ENCODE measurements at regions not wholly inside any gene's neighbourhood (a gene's known extent, or its start where the extent isn't known, plus 50 kb on each side); places are given as distances from the start of the nearest gene placed in this dataset.

- H3K9me3 ChIP-seq (ENCODE audit: control insufficient read depth, insufficient read depth, low read length), result no peaks in the 10 kb centered on the region
- no peak overlapping the region for H3K9ac ChIP-seq (ENCODE audit: low read depth, low read length)
- no peak overlapping the region for H3K4me3 ChIP-seq (ENCODE audit: low read depth, low read length)
- H3K36me3 ChIP-seq (ENCODE audit: control insufficient read depth, insufficient read depth, low read length), result no peaks in the 10 kb centered on the region
- H3K27ac ChIP-seq (ENCODE audit: low read depth, low read length), result no peak overlapping the region
- H3K27me3 ChIP-seq (ENCODE audit: control insufficient read depth, insufficient read depth, low read length), result peaks cover 10% of the 10 kb centered on the region
- no peaks in the 10 kb centered on the region for H3K4me1 ChIP-seq (ENCODE audit: control insufficient read depth, insufficient read depth, low read length)
Measured at GRCh38 chr2:38509947-38510326, 92.8 kb downstream of the HNRNPLL start.

DNA sequence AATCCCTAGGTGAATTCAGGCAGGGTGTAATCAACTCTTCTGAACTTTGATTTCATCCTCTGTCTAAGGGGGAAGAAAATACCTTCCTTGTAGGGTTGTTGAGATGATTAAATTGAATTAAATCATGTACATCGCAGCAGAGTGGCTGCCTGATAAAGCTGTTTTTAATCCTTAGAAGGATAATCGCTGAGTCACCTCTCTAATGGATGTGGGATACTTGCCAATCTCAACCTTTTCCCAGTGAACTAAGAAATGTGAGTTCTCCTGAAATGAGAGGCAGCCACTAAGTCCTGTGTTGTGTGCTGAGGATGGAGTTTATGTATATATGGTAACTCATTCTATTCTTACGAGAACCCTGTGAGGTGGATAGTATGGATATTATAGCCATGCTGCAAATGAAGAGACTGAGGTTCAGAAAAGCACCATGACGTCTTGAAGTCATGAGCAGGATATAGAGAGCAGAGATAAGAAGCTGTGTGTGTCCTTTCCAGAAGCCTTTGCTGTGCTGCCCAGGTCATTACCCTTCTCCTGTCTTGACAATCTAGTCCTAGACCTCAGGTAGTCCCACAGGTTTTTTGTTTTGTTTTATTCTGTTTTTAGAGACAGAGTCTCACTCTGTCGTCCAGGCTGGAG, 93.3 kb downstream of the HNRNPLL start:
- Histone ChIP-seq H3K4me1 (ENCODE audit: control insufficient read depth, insufficient read depth, low read length) (peaks cover 2% of the 10 kb centered on the region), H3K9me3 (ENCODE audit: control insufficient read depth, insufficient read depth, low read length) (no peaks in the 10 kb centered on the region), H3K9ac (ENCODE audit: low read depth, low read length) (no peak overlapping the region), H3K27ac (ENCODE audit: low read depth, low read length) (no peak overlapping the region), H3K4me3 (ENCODE audit: low read depth, low read length) (no peak overlapping the region), H3K36me3 (ENCODE audit: control insufficient read depth, insufficient read depth, low read length) (no peaks in the 10 kb centered on the region), H3K27me3 (ENCODE audit: control insufficient read depth, insufficient read depth, low read length) (peaks cover 10% of the 10 kb centered on the region)

- H3K9me3 ChIP-seq (ENCODE audit: control insufficient read depth, insufficient read depth, low read length), result no peaks in the 10 kb centered on the region
- no peaks in the 10 kb centered on the region for H3K36me3 ChIP-seq (ENCODE audit: control insufficient read depth, insufficient read depth, low read length)
- H3K27me3 ChIP-seq (ENCODE audit: control insufficient read depth, insufficient read depth, low read length), result peaks cover 10% of the 10 kb centered on the region
- peaks cover 7% of the 10 kb centered on the region for H3K4me1 ChIP-seq (ENCODE audit: control insufficient read depth, insufficient read depth, low read length)
- H3K27ac ChIP-seq (ENCODE audit: low read depth, low read length), result no peak overlapping the region
- no peak overlapping the region for H3K4me3 ChIP-seq (ENCODE audit: low read depth, low read length)
- no peak overlapping the region for H3K9ac ChIP-seq (ENCODE audit: low read depth, low read length)
Measured at GRCh38 chr2:38508311-38509039, 94.3 kb downstream of the HNRNPLL start.

DNA sequence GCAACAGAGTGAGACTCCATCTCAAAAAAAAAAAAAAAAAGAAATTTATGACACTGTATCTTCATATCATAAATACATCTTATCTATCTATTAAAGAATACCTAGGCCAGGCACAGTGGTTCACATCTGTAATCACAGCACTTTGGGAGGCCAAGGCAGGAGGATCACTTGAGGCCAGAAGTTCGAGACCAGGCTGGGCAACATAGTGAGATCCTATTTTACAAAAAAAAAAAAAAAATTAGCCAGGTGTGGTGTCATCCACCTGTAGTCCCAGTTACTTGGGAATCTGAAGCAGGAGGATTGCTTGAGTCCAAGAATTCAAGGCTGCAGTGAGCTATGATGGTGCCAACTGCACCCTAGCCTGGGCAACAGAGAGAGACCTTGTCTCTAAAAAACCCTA, 95.0 kb downstream of the HNRNPLL start:
- Histone ChIP-seq H3K9me3 (ENCODE audit: control insufficient read depth, insufficient read depth, low read length) (no peaks in the 10 kb centered on the region), H3K4me3 (ENCODE audit: low read depth, low read length) (no peak overlapping the region), H3K36me3 (ENCODE audit: control insufficient read depth, insufficient read depth, low read length) (no peaks in the 10 kb centered on the region), H3K27ac (ENCODE audit: low read depth, low read length) (no peak overlapping the region), H3K9ac (ENCODE audit: low read depth, low read length) (no peak overlapping the region), H3K27me3 (ENCODE audit: control insufficient read depth, insufficient read depth, low read length) (peaks cover 10% of the 10 kb centered on the region), H3K4me1 (ENCODE audit: control insufficient read depth, insufficient read depth, low read length) (peaks cover 7% of the 10 kb centered on the region)

- peaks cover 10% of the 10 kb centered on the region for H3K27me3 ChIP-seq (ENCODE audit: control insufficient read depth, insufficient read depth, low read length)
- no peak overlapping the region for H3K4me3 ChIP-seq (ENCODE audit: low read depth, low read length)
- no peak overlapping the region for H3K27ac ChIP-seq (ENCODE audit: low read depth, low read length)
- no peak overlapping the region for H3K9ac ChIP-seq (ENCODE audit: low read depth, low read length)
- H3K36me3 ChIP-seq (ENCODE audit: control insufficient read depth, insufficient read depth, low read length), result no peaks in the 10 kb centered on the region
- H3K4me1 ChIP-seq (ENCODE audit: control insufficient read depth, insufficient read depth, low read length), result peaks cover 7% of the 10 kb centered on the region
- H3K9me3 ChIP-seq (ENCODE audit: control insufficient read depth, insufficient read depth, low read length), result no peaks in the 10 kb centered on the region
Measured at GRCh38 chr2:38505779-38506178, 96.9 kb downstream of the HNRNPLL start.

DNA sequence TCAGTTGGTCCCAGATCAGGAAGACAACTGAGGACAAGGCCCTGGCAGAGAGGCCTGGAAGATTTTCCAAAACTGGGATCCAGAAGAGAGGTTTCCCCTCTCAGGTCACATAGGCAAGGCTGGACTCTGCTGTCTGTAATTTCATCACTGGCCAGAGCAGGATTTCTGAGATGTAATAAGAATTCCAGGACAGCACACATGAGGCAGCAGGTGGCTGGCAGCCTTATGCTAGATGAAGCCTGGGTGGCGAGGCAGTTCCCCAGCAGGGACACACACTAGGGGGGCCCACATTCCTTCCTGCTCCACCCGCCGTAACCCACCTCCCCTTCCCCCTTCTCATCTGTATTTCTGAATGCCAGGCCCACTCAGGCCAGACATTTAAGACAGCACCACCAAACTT, 98.6 kb downstream of the HNRNPLL start:
- Histone ChIP-seq H3K36me3 (ENCODE audit: control insufficient read depth, insufficient read depth, low read length) (no peaks in the 10 kb centered on the region), H3K27ac (ENCODE audit: low read depth, low read length) (no peak overlapping the region)

GRCh38 chr2:38502107-38502506, 100.6 kb downstream of the HNRNPLL start:
- H3K27ac ChIP-seq (ENCODE audit: low read depth, low read length), result no peak overlapping the region
- no peak overlapping the region for H3K9ac ChIP-seq (ENCODE audit: low read depth, low read length)
- peaks cover 20% of the 10 kb centered on the region for H3K4me1 ChIP-seq (ENCODE audit: control insufficient read depth, insufficient read depth, low read length)
- no peaks in the 10 kb centered on the region for H3K36me3 ChIP-seq (ENCODE audit: control insufficient read depth, insufficient read depth, low read length)
- no peaks in the 10 kb centered on the region for H3K9me3 ChIP-seq (ENCODE audit: control insufficient read depth, insufficient read depth, low read length)
- no peaks in the 10 kb centered on the region for H3K27me3 ChIP-seq (ENCODE audit: control insufficient read depth, insufficient read depth, low read length)
- H3K4me3 ChIP-seq (ENCODE audit: low read depth, low read length), result no peak overlapping the region

More for the DNA sequence above, 98.6 kb downstream of the HNRNPLL start:
- Histone ChIP-seq H3K27me3 (ENCODE audit: control insufficient read depth, insufficient read depth, low read length) (peaks cover 6% of the 10 kb centered on the region), H3K9ac (ENCODE audit: low read depth, low read length) (no peak overlapping the region), H3K9me3 (ENCODE audit: control insufficient read depth, insufficient read depth, low read length) (no peaks in the 10 kb centered on the region), H3K4me1 (ENCODE audit: control insufficient read depth, insufficient read depth, low read length) (peaks cover 20% of the 10 kb centered on the region), H3K4me3 (ENCODE audit: low read depth, low read length) (no peak overlapping the region)

DNA sequence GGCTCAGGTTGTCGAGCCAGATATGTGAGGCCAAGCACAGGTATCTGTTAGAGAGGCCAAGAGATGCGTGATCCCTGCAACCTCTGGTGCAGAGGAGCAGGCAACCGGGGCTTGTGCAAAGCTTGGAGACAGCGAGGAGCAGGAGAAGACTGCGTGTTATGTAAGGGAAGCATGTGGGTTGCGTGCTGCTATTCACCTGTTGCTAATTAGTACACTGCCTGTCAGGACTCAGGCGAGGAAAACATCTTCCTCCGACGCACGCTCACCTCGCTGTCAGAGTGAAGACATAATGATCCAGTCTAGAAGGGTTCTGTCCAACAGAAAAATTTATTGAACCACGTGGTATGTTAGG, 102.5 kb downstream of the HNRNPLL start:
- Histone ChIP-seq H3K4me1 (ENCODE audit: control insufficient read depth, insufficient read depth, low read length) (peaks cover 20% of the 10 kb centered on the region), H3K27me3 (ENCODE audit: control insufficient read depth, insufficient read depth, low read length) (no peaks in the 10 kb centered on the region), H3K27ac (ENCODE audit: low read depth, low read length) (no peak overlapping the region), H3K36me3 (ENCODE audit: control insufficient read depth, insufficient read depth, low read length) (no peaks in the 10 kb centered on the region), H3K4me3 (ENCODE audit: low read depth, low read length) (no peak overlapping the region), H3K9me3 (ENCODE audit: control insufficient read depth, insufficient read depth, low read length) (no peaks in the 10 kb centered on the region), H3K9ac (ENCODE audit: low read depth, low read length) (no peak overlapping the region)

- Histone ChIP-seq H3K4me3 (ENCODE audit: low read depth, low read length) (no peak overlapping the region), H3K36me3 (ENCODE audit: control insufficient read depth, insufficient read depth, low read length) (no peaks in the 10 kb centered on the region), H3K9me3 (ENCODE audit: control insufficient read depth, insufficient read depth, low read length) (no peaks in the 10 kb centered on the region), H3K27me3 (ENCODE audit: control insufficient read depth, insufficient read depth, low read length) (no peaks in the 10 kb centered on the region), H3K9ac (ENCODE audit: low read depth, low read length) (no peak overlapping the region), H3K4me1 (ENCODE audit: control insufficient read depth, insufficient read depth, low read length) (peaks cover 20% of the 10 kb centered on the region), H3K27ac (ENCODE audit: low read depth, low read length) (no peak overlapping the region)
Measured at GRCh38 chr2:38499548-38500282, 103.0 kb downstream of the HNRNPLL start.

GRCh38 chr2:38498045-38498481, 104.7 kb downstream of the HNRNPLL start:
- Histone ChIP-seq H3K4me1 (ENCODE audit: control insufficient read depth, insufficient read depth, low read length) (peaks cover 13% of the 10 kb centered on the region), H3K9me3 (ENCODE audit: control insufficient read depth, insufficient read depth, low read length) (no peaks in the 10 kb centered on the region), H3K27me3 (ENCODE audit: control insufficient read depth, insufficient read depth, low read length) (no peaks in the 10 kb centered on the region), H3K9ac (ENCODE audit: low read depth, low read length) (no peak overlapping the region), H3K4me3 (ENCODE audit: low read depth, low read length) (no peak overlapping the region), H3K27ac (ENCODE audit: low read depth, low read length) (no peak overlapping the region), H3K36me3 (ENCODE audit: control insufficient read depth, insufficient read depth, low read length) (no peaks in the 10 kb centered on the region)

- Histone ChIP-seq H3K36me3 (ENCODE audit: control insufficient read depth, insufficient read depth, low read length) (no peaks in the 10 kb centered on the region), H3K4me3 (ENCODE audit: low read depth, low read length) (no peak overlapping the region)
Measured at GRCh38 chr2:38497670-38498037, 105.1 kb downstream of the HNRNPLL start.

More at GRCh38 chr2:38497670-38498037, 105.1 kb downstream of the HNRNPLL start:
- Histone ChIP-seq H3K27ac (ENCODE audit: low read depth, low read length) (no peak overlapping the region), H3K9me3 (ENCODE audit: control insufficient read depth, insufficient read depth, low read length) (no peaks in the 10 kb centered on the region), H3K9ac (ENCODE audit: low read depth, low read length) (no peak overlapping the region), H3K27me3 (ENCODE audit: control insufficient read depth, insufficient read depth, low read length) (no peaks in the 10 kb centered on the region), H3K4me1 (ENCODE audit: control insufficient read depth, insufficient read depth, low read length) (peaks cover 13% of the 10 kb centered on the region)
